Cardiac fibroblast (primary cell): ENCODE measurements at regions not wholly inside any gene's neighbourhood (a gene's known extent, or its start where the extent isn't known, plus 50 kb on each side); places are given as distances from the start of the nearest gene placed in this dataset.

Experiments
- DNase-seq, 2 donors: peaks; one replicate each; pipeline versions ENCODE4 v3.0.0 to v3.0.0-alpha.2; 2010; ENCODE audit warnings: low read depth in 2 of 2
- H3K4me3 ChIP-seq, 2 donors: replicated peaks in 1 of 2; 1 replicate in 1 of 2; 2 replicates in 1 of 2; pipeline ENCODE4 v1.5.1; 2011; ENCODE audit warnings: low read depth in 2 of 2, low read length in 2 of 2, mild to moderate bottlenecking in 2 of 2, moderate library complexity in 1 of 2
- TF ChIP-seq, protein P1 (sequence below): IDR thresholded peaks from one replicate; pipeline ENCODE4 v1.5.1; 2011; ENCODE audit warnings: low read depth, mild to moderate bottlenecking, low read length, inconsistent platforms

DNA sequence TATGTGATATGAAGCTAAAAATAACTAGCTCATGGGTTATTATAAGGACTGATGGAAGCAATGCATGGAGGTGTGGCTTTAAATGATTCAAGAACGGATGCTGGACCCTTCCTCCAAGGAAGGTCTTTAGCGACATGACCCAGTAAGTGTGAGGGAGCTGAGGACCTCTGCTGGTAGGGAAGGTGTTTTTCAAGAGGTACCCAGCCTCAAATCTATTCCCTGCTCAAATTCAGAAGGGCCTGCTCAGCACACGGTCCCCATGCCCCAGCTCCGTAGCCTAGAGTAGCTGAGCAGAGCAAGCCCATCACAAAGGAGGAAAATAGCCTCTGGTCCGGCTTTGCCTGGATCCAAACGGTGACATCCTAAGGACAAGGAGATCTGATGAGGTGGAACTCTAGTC, 266.2 kb upstream of the IGF1R start:
- DNase-seq, result no peak
- TF ChIP-seq, protein P1, sequence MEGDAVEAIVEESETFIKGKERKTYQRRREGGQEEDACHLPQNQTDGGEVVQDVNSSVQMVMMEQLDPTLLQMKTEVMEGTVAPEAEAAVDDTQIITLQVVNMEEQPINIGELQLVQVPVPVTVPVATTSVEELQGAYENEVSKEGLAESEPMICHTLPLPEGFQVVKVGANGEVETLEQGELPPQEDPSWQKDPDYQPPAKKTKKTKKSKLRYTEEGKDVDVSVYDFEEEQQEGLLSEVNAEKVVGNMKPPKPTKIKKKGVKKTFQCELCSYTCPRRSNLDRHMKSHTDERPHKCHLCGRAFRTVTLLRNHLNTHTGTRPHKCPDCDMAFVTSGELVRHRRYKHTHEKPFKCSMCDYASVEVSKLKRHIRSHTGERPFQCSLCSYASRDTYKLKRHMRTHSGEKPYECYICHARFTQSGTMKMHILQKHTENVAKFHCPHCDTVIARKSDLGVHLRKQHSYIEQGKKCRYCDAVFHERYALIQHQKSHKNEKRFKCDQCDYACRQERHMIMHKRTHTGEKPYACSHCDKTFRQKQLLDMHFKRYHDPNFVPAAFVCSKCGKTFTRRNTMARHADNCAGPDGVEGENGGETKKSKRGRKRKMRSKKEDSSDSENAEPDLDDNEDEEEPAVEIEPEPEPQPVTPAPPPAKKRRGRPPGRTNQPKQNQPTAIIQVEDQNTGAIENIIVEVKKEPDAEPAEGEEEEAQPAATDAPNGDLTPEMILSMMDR, result no peak
- no peak overlapping the region for H3K4me3 ChIP-seq

DNA sequence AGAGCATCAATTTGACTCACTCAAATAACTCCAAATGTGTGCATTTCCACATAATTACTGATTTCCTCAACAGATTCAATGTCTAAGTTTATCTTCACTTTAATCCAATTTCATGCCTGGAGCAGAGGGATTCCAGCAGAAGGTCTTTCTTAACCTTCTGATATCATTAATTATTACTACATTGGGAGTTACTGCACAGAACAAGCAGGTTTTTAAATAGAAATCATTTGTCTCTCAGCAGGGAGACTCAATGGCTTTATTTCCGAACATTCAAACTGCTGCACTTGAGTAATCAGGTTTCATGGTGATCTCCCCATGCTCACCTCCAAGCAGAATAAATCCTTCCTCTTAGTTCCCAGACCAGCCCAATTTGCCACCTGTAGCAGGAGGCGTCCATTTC, 264.8 kb upstream of the IGF1R start:
- DNase-seq, result no peak
- H3K4me3 ChIP-seq, result no peak overlapping the region
- TF ChIP-seq, protein P1, result no peak

DNA sequence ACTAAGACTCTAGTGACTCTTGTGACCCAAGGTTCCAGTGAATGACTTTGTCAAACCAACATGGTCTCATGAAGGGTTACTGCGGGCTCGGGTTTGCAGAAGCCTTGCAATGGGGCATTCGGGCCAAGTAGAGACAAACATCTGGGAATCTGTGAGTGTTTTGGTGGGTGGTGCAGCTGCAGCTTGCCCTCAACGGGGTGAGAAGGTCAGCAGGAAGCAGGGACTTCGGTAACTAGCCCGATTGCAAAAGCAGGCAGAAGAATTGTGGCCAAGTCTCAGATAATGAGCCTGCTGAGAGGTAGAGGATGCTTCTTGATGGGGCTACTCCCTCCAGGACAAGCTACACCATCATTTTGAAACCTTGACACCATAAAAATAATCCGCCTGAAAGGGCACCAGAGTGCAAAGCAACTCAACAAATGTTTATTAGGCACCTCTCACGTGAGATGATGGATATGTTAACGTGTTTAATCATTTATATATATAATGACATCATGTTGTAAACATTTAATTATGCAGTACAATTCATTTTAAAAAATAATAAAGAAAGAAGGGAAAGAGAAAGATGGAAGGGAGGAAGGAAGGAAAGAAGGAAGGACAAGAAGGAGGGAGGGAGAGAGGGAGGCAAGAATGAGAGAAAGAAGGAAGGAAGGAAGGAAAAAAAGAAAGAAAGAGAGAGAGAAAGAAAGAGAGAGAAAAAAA, 263.9 kb upstream of the IGF1R start:
- TF ChIP-seq, protein P1, result no peak
- no peak overlapping the region for H3K4me3 ChIP-seq

DNA sequence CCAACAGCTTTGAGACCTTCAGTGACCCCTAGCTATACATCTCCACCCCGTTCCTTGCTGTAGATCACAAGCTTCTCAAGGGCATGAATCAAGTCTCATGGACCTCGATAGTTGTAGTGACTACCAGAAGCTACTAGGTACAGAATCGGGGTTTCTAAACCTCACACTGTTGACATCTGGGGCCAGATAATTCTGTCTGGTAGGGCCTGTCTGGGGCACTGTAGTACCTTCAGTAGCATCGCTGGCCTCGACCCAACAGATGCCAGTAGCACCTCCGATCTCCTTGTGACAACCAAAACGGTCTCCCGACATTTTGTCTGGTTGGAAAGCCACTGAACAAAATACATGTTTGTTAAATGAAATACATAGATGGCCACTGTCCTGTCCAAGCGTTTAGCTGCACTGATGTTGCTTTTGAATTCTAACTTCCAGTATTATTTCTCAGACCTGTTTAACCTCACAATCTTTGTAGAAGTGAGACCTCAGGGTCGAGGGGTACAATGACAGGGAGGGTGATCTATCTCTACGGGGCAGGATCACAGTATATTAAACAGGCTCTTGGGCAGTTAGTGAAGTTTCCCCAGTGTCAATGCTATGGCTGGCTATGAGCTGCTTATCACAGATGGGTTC, 262.5 kb upstream of the IGF1R start:
- TF ChIP-seq, protein P1, result no peak
- DNase-seq, result no peak

More for the DNA sequence above, 263.9 kb upstream of the IGF1R start:
- no peak for DNase-seq

DNA sequence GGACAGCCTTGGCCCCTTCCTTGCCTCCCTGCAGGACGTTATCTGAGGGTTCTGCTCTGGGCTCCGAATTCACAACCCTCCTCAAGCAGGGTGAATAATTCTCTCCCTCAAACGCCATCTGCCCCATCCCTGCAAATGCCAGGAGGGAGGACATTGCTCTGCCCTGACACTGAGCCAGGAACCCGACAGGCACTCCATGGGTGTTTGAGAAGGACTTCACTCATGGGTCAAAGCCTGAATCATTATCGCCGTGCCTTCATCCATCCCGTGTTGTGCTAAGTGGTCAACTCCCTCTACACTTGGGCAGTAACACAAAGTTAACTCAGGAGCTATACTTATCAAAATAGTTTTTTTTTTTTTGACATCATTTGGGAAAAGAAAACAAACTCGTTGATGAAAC, 261.8 kb upstream of the IGF1R start:
- TF ChIP-seq, protein P1, result no peak
- H3K4me3 ChIP-seq, result no peak overlapping the region
- DNase-seq, result no peak

More for the DNA sequence above, 262.5 kb upstream of the IGF1R start:
- no peak overlapping the region for H3K4me3 ChIP-seq

DNA sequence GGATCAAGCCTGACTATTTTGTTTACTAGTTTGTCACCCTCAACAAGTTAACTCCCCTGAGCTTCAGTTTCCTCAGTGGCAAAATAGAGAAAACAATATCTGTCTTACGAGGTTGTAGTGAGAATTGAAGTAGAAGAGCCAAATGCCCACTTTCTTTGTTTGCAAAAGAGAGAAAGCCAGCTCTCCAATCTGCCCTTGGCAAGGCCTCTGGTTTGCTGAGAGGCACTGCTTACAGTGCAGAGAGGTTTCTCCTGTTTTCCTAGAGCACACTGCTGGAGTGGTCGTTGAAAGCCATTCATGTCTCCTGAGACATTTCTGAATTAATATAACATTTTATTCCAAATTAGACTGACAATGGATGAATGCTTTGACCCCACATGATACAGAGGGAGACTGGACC, 260.5 kb upstream of the IGF1R start:
- DNase-seq, result no peak
- TF ChIP-seq, protein P1, result no peak
- H3K4me3 ChIP-seq, result no peak overlapping the region
